ENCODE measurements at regions not wholly inside any gene's neighbourhood (a gene's known extent, or its start where the extent isn't known, plus 50 kb on each side); places are given as distances from the start of the nearest gene placed in this dataset.

GRCh38 chr15:79492065-79492464 is 59.9 kb downstream of the MINAR1 start:
- H3K27me3 ChIP-seq (replicated peaks; ENCODE audit: control insufficient read depth, insufficient read depth, low read length) = no peaks in the 10 kb centered on the region
- no peak overlapping the region for H3K4me3 ChIP-seq (replicated peaks; ENCODE audit: low read depth, low read length)
- no peaks in the 10 kb centered on the region for H3K36me3 ChIP-seq (ENCODE audit: control insufficient read depth, insufficient read depth, low read length)
- no peak for TF ChIP-seq CTCF (IDR thresholded peaks at IDR 0.05; ENCODE audit: insufficient read depth, low read length, poor library complexity, severe bottlenecking)
- no peak for DNase-seq (ENCODE audit: extremely low read depth, insufficient read length)

GRCh38 chr15:79494384-79494909 is 62.3 kb downstream of the MINAR1 start:
- Histone ChIP-seq H3K36me3 (ENCODE audit: control insufficient read depth, insufficient read depth, low read length) (no peaks in the 10 kb centered on the region), H3K4me3 (replicated peaks; ENCODE audit: low read depth, low read length) (no peak overlapping the region), H3K27me3 (replicated peaks; ENCODE audit: control insufficient read depth, insufficient read depth, low read length) (no peaks in the 10 kb centered on the region)
- no peak for TF ChIP-seq CTCF (IDR thresholded peaks at IDR 0.05; ENCODE audit: insufficient read depth, low read length, poor library complexity, severe bottlenecking)
- no peak for DNase-seq (ENCODE audit: extremely low read depth, insufficient read length)

GRCh38 chr15:79494963-79495755 is 63.0 kb downstream of the MINAR1 start:
- Histone ChIP-seq H3K36me3 (ENCODE audit: control insufficient read depth, insufficient read depth, low read length) (no peaks in the 10 kb centered on the region), H3K27me3 (replicated peaks; ENCODE audit: control insufficient read depth, insufficient read depth, low read length) (no peaks in the 10 kb centered on the region; the same call in 1 of the 2 replicates), H3K4me3 (replicated peaks; ENCODE audit: low read depth, low read length) (no peak overlapping the region)
- no peak for TF ChIP-seq CTCF (IDR thresholded peaks at IDR 0.05; ENCODE audit: insufficient read depth, low read length, poor library complexity, severe bottlenecking)
- DNase-seq (ENCODE audit: extremely low read depth, insufficient read length) = no peak

- no peaks in the 10 kb centered on the region for H3K36me3 ChIP-seq (ENCODE audit: control insufficient read depth, insufficient read depth, low read length)
- no peak for TF ChIP-seq CTCF (IDR thresholded peaks at IDR 0.05; ENCODE audit: insufficient read depth, low read length, poor library complexity, severe bottlenecking)
- no peak for DNase-seq (ENCODE audit: extremely low read depth, insufficient read length)
- no peak overlapping the region for H3K4me3 ChIP-seq (replicated peaks; ENCODE audit: low read depth, low read length)
- H3K27me3 ChIP-seq (replicated peaks; ENCODE audit: control insufficient read depth, insufficient read depth, low read length) = no peaks in the 10 kb centered on the region; the same call in 1 of the 2 replicates
Observed at GRCh38 chr15:79495775-79496174, 63.6 kb downstream of the MINAR1 start.

- H3K27me3 ChIP-seq (replicated peaks; ENCODE audit: control insufficient read depth, insufficient read depth, low read length) = no peaks in the 10 kb centered on the region; the same call in 1 of the 2 replicates
- DNase-seq (ENCODE audit: extremely low read depth, insufficient read length) = no peak
- TF ChIP-seq CTCF (IDR thresholded peaks at IDR 0.05; ENCODE audit: insufficient read depth, low read length, poor library complexity, severe bottlenecking) = no peak
- no peak overlapping the region for H3K4me3 ChIP-seq (replicated peaks; ENCODE audit: low read depth, low read length)
- no peaks in the 10 kb centered on the region for H3K36me3 ChIP-seq (ENCODE audit: control insufficient read depth, insufficient read depth, low read length)
Observed at GRCh38 chr15:79496838-79497237, 64.7 kb downstream of the MINAR1 start.
